ENCODE measurements at regions not wholly inside any gene's neighbourhood (a gene's known extent, or its start where the extent isn't known, plus 50 kb on each side); places are given as distances from the start of the nearest gene placed in this dataset.

DNA sequence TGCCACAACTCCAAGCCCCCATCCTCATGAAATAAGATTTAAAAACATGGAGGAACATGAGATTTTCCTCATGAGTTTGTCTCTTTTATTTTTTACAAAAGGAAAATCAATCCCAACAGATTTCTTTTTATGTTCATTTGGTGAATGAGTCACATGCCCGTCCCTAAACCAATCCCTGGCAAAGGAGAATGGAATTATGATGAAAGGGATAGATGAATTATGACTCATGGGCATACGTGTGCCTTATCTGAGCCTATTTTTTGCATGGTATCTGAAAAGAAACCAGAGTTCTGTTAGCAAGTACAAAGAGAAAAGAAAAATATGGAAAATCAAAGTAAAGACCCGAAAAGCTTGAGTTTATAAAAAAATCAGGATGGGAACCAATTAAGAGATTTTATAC is 267.5 kb upstream of the TMEM161B start:
- no peak overlapping the region for H3K4me2 ChIP-seq (ENCODE audit: low read length)
- no peak overlapping the region for H3K27ac ChIP-seq
- no peak overlapping the region for H2AFZ ChIP-seq
- H3K4me3 ChIP-seq (ENCODE audit: low read depth, low read length), result no peak overlapping the region
- H3K36me3 ChIP-seq (ENCODE audit: control insufficient read depth, insufficient read depth, low read length), result no peaks in the 10 kb centered on the region
- H3K79me2 ChIP-seq, result no peaks in the 10 kb centered on the region
- no peaks in the 10 kb centered on the region for H3K4me1 ChIP-seq
- H3K9me3 ChIP-seq (ENCODE audit: control insufficient read depth, low read length), result no peaks in the 10 kb centered on the region
- H3K27me3 ChIP-seq (ENCODE audit: control insufficient read depth, insufficient read depth, low read length), result no peaks in the 10 kb centered on the region
- H3K9ac ChIP-seq, result no peak overlapping the region
- TF ChIP-seq, protein P1, sequence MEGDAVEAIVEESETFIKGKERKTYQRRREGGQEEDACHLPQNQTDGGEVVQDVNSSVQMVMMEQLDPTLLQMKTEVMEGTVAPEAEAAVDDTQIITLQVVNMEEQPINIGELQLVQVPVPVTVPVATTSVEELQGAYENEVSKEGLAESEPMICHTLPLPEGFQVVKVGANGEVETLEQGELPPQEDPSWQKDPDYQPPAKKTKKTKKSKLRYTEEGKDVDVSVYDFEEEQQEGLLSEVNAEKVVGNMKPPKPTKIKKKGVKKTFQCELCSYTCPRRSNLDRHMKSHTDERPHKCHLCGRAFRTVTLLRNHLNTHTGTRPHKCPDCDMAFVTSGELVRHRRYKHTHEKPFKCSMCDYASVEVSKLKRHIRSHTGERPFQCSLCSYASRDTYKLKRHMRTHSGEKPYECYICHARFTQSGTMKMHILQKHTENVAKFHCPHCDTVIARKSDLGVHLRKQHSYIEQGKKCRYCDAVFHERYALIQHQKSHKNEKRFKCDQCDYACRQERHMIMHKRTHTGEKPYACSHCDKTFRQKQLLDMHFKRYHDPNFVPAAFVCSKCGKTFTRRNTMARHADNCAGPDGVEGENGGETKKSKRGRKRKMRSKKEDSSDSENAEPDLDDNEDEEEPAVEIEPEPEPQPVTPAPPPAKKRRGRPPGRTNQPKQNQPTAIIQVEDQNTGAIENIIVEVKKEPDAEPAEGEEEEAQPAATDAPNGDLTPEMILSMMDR (IDR thresholded peaks at IDR 0.05), result no peak

- Histone ChIP-seq H3K79me2 (no peaks in the 10 kb centered on the region), H3K9ac (no peak overlapping the region), H3K27me3 (ENCODE audit: control insufficient read depth, insufficient read depth, low read length) (no peaks in the 10 kb centered on the region), H3K4me3 (ENCODE audit: low read depth, low read length) (no peak overlapping the region), H3K4me1 (no peaks in the 10 kb centered on the region), H3K27ac (no peak overlapping the region), H3K4me2 (ENCODE audit: low read length) (no peak overlapping the region), H3K36me3 (ENCODE audit: control insufficient read depth, insufficient read depth, low read length) (no peaks in the 10 kb centered on the region), H2AFZ (no peak overlapping the region), H3K9me3 (ENCODE audit: control insufficient read depth, low read length) (no peaks in the 10 kb centered on the region)
- TF ChIP-seq, protein P1 (IDR thresholded peaks at IDR 0.05), result no peak
These were observed 256.3 kb upstream of the TMEM161B start for GRCh38 chr5:88524941-88525340.

GRCh38 chr5:88519066-88519465 is 250.4 kb upstream of the TMEM161B start:
- no peak overlapping the region for H3K27ac ChIP-seq
- H3K36me3 ChIP-seq (ENCODE audit: control insufficient read depth, insufficient read depth, low read length), result no peaks in the 10 kb centered on the region
- H3K4me3 ChIP-seq (ENCODE audit: low read depth, low read length), result no peak overlapping the region
- no peak overlapping the region for H3K4me2 ChIP-seq (ENCODE audit: low read length)
- H3K9ac ChIP-seq, result no peak overlapping the region
- no peaks in the 10 kb centered on the region for H3K79me2 ChIP-seq
- no peaks in the 10 kb centered on the region for H3K4me1 ChIP-seq
- TF ChIP-seq, protein P1 (IDR thresholded peaks at IDR 0.05), result no peak
- H2AFZ ChIP-seq, result no peak overlapping the region
- no peaks in the 10 kb centered on the region for H3K9me3 ChIP-seq (ENCODE audit: control insufficient read depth, low read length)
- no peaks in the 10 kb centered on the region for H3K27me3 ChIP-seq (ENCODE audit: control insufficient read depth, insufficient read depth, low read length)

- Histone ChIP-seq H3K4me1 (no peaks in the 10 kb centered on the region), H3K4me2 (ENCODE audit: low read length) (no peak overlapping the region), H3K4me3 (ENCODE audit: low read depth, low read length) (no peak overlapping the region), H3K36me3 (ENCODE audit: control insufficient read depth, insufficient read depth, low read length) (no peaks in the 10 kb centered on the region), H3K9ac (no peak overlapping the region), H3K9me3 (ENCODE audit: control insufficient read depth, low read length) (no peaks in the 10 kb centered on the region), H2AFZ (no peak overlapping the region), H3K79me2 (no peaks in the 10 kb centered on the region), H3K27me3 (ENCODE audit: control insufficient read depth, insufficient read depth, low read length) (no peaks in the 10 kb centered on the region), H3K27ac (no peak overlapping the region)
- TF ChIP-seq, protein P1 (IDR thresholded peaks at IDR 0.05), result no peak
These were observed 249.7 kb upstream of the TMEM161B start for GRCh38 chr5:88518131-88519016.

All from parathyroid adenoma (tissue), 2 donors.